Stimulated activated CD8-positive, alpha-beta memory T cell treated with anti-CD3 and anti-CD28 coated beads, Interleukin-15, amount 100 ng/mL, for 48 hours (primary cell): ENCODE measurements at regions not wholly inside any gene's neighbourhood (a gene's known extent, or its start where the extent isn't known, plus 50 kb on each side); places are given as distances from the start of the nearest gene placed in this dataset.
A peak's percentile ranks its signal among the peaks of the same experiment; 100 is the strongest.

ENCODE experiments used
- DNase-seq, 2 donors: peaks; one replicate each; pipeline ENCODE4 v3.0.0-alpha.2; 2020; ENCODE audit warnings: low read depth in 2 of 2

- no peak for DNase-seq
Measured at GRCh38 chr2:165033402-165033801, 78.1 kb upstream of the SLC38A11 start.

- no peak for DNase-seq
Measured at GRCh38 chr2:165032559-165032958, 77.2 kb upstream of the SLC38A11 start.

GRCh38 chr2:165024199-165024598 lies 68.9 kb upstream of the SLC38A11 start:
- DNase-seq: no peak

- no peak for DNase-seq
Measured at GRCh38 chr2:165022781-165023180, 67.5 kb upstream of the SLC38A11 start.

- no peak for DNase-seq
Measured at GRCh38 chr2:165017966-165018596, 62.8 kb upstream of the SLC38A11 start.

- no peak for DNase-seq
Measured at GRCh38 chr2:165016772-165017411, 61.6 kb upstream of the SLC38A11 start.

- peak in 1 of 2 donors; percentile 27 for DNase-seq
Measured at GRCh38 chr2:165015052-165015642, 59.8 kb upstream of the SLC38A11 start.

GRCh38 chr2:165013944-165014619 lies 58.8 kb upstream of the SLC38A11 start:
- no peak for DNase-seq

GRCh38 chr2:165011199-165011598 lies 55.9 kb upstream of the SLC38A11 start:
- DNase-seq: no peak

- DNase-seq: no peak
Measured at GRCh38 chr2:165010556-165010955, 55.2 kb upstream of the SLC38A11 start.

- no peak for DNase-seq
Measured at GRCh38 chr2:165009466-165009865, 54.1 kb upstream of the SLC38A11 start.

GRCh38 chr2:165008730-165009315 lies 53.5 kb upstream of the SLC38A11 start:
- DNase-seq: no peak

GRCh38 chr2:165007161-165007744 lies 51.9 kb upstream of the SLC38A11 start:
- no peak for DNase-seq
